HG02798 (cell line): ENCODE measurements at regions not wholly inside any gene's neighbourhood (a gene's known extent, or its start where the extent isn't known, plus 50 kb on each side); places are given as distances from the start of the nearest gene placed in this dataset.
"Not testable (repeated sequence)": the region's sequence is repeated elsewhere in the genome, so short reads cannot be mapped to it uniquely, and the experiment has no call there.

Experiments used
- ATAC-seq: cut with Tn5 transposase; IDR thresholded peaks from one replicate; pipeline ENCODE4 v1.9.1; 2021; ENCODE audit warnings: mild to moderate bottlenecking; ENCODE audit not compliant: unreplicated experiment, poor library complexity

GRCh38 chr2:66186537-66186936, 248.4 kb upstream of the MEIS1 start:
- ATAC-seq, result no peak

GRCh38 chr2:66185497-66186054, 249.3 kb upstream of the MEIS1 start:
- ATAC-seq, result no peak

- not testable (repeated sequence) for ATAC-seq
These were observed 257.7 kb upstream of the MEIS1 start for GRCh38 chr2:66177128-66177796.

- ATAC-seq, result no peak
These were observed 260.4 kb upstream of the MEIS1 start for GRCh38 chr2:66174491-66174890.

- ATAC-seq, result no peak
These were observed 261.3 kb upstream of the MEIS1 start for GRCh38 chr2:66173645-66174044.

- ATAC-seq, result no peak
These were observed 263.4 kb upstream of the MEIS1 start for GRCh38 chr2:66171530-66171929.

- ATAC-seq, result no peak
These were observed 264.1 kb upstream of the MEIS1 start for GRCh38 chr2:66170744-66171330.

- no peak for ATAC-seq
These were observed 265.8 kb upstream of the MEIS1 start for GRCh38 chr2:66169076-66169475.

- no peak for ATAC-seq
These were observed 270.5 kb upstream of the MEIS1 start for GRCh38 chr2:66164470-66164869.

GRCh38 chr2:66156171-66156570, 278.8 kb upstream of the MEIS1 start:
- ATAC-seq, result no peak

- no peak for ATAC-seq
These were observed 281.0 kb upstream of the MEIS1 start for GRCh38 chr2:66153941-66154340.

GRCh38 chr2:66145490-66145889, 289.4 kb upstream of the MEIS1 start:
- ATAC-seq, result no peak

- ATAC-seq, result not testable (repeated sequence)
These were observed 290.6 kb upstream of the MEIS1 start for GRCh38 chr2:66144324-66144723.

GRCh38 chr2:66137606-66138130, 297.3 kb upstream of the MEIS1 start:
- no peak for ATAC-seq

GRCh38 chr2:66134138-66134701, 300.7 kb upstream of the MEIS1 start:
- no peak for ATAC-seq

GRCh38 chr2:66127656-66128055, 307.3 kb upstream of the MEIS1 start:
- no peak for ATAC-seq

- no peak for ATAC-seq
These were observed 307.9 kb upstream of the MEIS1 start for GRCh38 chr2:66127061-66127460.

GRCh38 chr2:66125951-66126350, 309.0 kb upstream of the MEIS1 start:
- ATAC-seq, result no peak

GRCh38 chr2:66122516-66122915, 312.4 kb upstream of the MEIS1 start:
- no peak for ATAC-seq

GRCh38 chr2:66121946-66122345, 313.0 kb upstream of the MEIS1 start:
- ATAC-seq, result no peak

GRCh38 chr2:66113988-66114625, 320.8 kb upstream of the MEIS1 start:
- no peak for ATAC-seq
